GM12878 (cell line): ENCODE measurements at regions not wholly inside any gene's neighbourhood (a gene's known extent, or its start where the extent isn't known, plus 50 kb on each side); places are given as distances from the start of the nearest gene placed in this dataset.

Source experiments
- ATAC-seq: fragments of 200-7000 bp; cut with Tn5 transposase; 3 replicates; pipeline ENCODE4 v1.9.1; 2020; ENCODE audit warnings: mild to moderate bottlenecking, moderate library complexity
- BruUV-seq: library from RNA; stranded (reverse); fragments of 400-500 nt; replicated peaks from 2 replicates; lab custom pipeline; 2021; lab: Mats Ljungman, UMichigan
- CTCF ChIA-PET: fragments of 300-600 bp; sonication (Branson Sonifier 250); formaldehyde crosslinking; extraction: SDS; loops from one replicate; lab custom pipeline; 2021; ENCODE audit warnings: inconsistent platforms; lab: Yijun Ruan, JAX
- POLR2A ChIA-PET: fragments of 350-600 bp; formaldehyde crosslinking; extraction: SDS; loops from one replicate; lab custom pipeline; 2021; ENCODE audit warnings: inconsistent platforms; lab: Charles Lee
- RAD21 ChIA-PET: fragments of 300-600 bp; sonication (Branson Sonifier 250); formaldehyde crosslinking; loops from one replicate; lab custom pipeline; 2023; ENCODE audit warnings: antibody characterized with exemption; ENCODE audit not compliant: unreplicated experiment; lab: Charles Lee
- SMC1A ChIA-PET: fragments of 300-600 bp; sonication (Branson Sonifier 250); formaldehyde crosslinking; loops from one replicate; lab custom pipeline; 2023; ENCODE audit not compliant: unreplicated experiment, uncharacterized antibody; lab: Charles Lee
- DNase-seq: peaks from one replicate; pipeline ENCODE4 v3.0.0-alpha.2; 2011; ENCODE audit warnings: low read depth, low spot score
- FAIRE-seq: peaks from 3 replicates; lab custom pipeline; 2011; peaks lifted over from hg19 to GRCh38; lab: Jason Lieb, UNC
- H2AFZ ChIP-seq: 2 replicates; pipeline ENCODE4 v1.6.0; 2011; ENCODE audit warnings: low read depth, low read length, control low read depth; ENCODE audit not compliant: control insufficient read depth
- H3K27ac ChIP-seq: 2 replicates; pipeline ENCODE4 v1.5.1; 2011; ENCODE audit warnings: control low read depth; ENCODE audit not compliant: control insufficient read depth, insufficient read depth
- H3K27me3 ChIP-seq, 2 experiments: replicated peaks in 1 of 2; 2 replicates each; pipeline versions ENCODE4 v1.6.0 to v1.6.1; 2011; ENCODE audit warnings: low read length in 1 of 2; ENCODE audit not compliant: control insufficient read depth in 2 of 2, insufficient read depth in 2 of 2
- H3K36me3 ChIP-seq, 2 experiments: 2 replicates each; pipeline ENCODE4 v1.5.1; 2011; ENCODE audit warnings: low read length in 1 of 2; ENCODE audit not compliant: control insufficient read depth in 2 of 2, insufficient read depth in 2 of 2
- H3K4me1 ChIP-seq: 2 replicates; pipeline ENCODE4 v1.6.1; 2011; ENCODE audit warnings: mild to moderate bottlenecking, low read length, moderate library complexity, mixed read lengths; ENCODE audit not compliant: control insufficient read depth, insufficient read depth
- H3K4me2 ChIP-seq: 2 replicates; pipeline ENCODE4 v1.6.0; 2011; ENCODE audit warnings: control low read depth; ENCODE audit not compliant: control insufficient read depth, insufficient read depth
- H3K4me3 ChIP-seq: fragments of 200-600 bp; sonication (generic); 2 replicates; pipeline ENCODE4 v1.5.1; 2016
- H3K79me2 ChIP-seq: 2 replicates; pipeline ENCODE4 v1.6.0; 2011; ENCODE audit warnings: low read length; ENCODE audit not compliant: control insufficient read depth, insufficient read depth
- H3K9ac ChIP-seq: 2 replicates; pipeline ENCODE4 v1.8.0; 2011; ENCODE audit warnings: low read length, control low read depth, mixed read lengths; ENCODE audit not compliant: control insufficient read depth, insufficient read depth
- H3K9me3 ChIP-seq: replicated peaks from 3 replicates; pipeline ENCODE4 v1.5.1; 2011; ENCODE audit warnings: mild to moderate bottlenecking, low read length; ENCODE audit not compliant: control insufficient read depth, insufficient read depth
- H4K20me1 ChIP-seq: 2 replicates; pipeline ENCODE4 v1.6.0; 2011; ENCODE audit not compliant: control insufficient read depth, insufficient read depth
- BCL11A ChIP-seq: IDR thresholded peaks from 2 replicates; pipeline ENCODE4 v1.6.1; 2011; ENCODE audit warnings: low read depth, low read length
- CREM ChIP-seq: IDR thresholded peaks from 2 replicates; pipeline ENCODE4 v1.6.1; 2014; ENCODE audit warnings: antibody characterized with exemption, low read depth
- EP300 ChIP-seq, 2 experiments: fragments of 150-350 bp in 1 of 2; IDR thresholded peaks; 2 replicates each; pipeline ENCODE4 v1.6.1; 2011 to 2012; ENCODE audit warnings: low read depth in 2 of 2, low read length in 2 of 2, borderline replicate concordance in 1 of 2, improper control_type of control experiment in 1 of 2, inconsistent platforms in 1 of 2; ENCODE audit not compliant: control insufficient read depth in 1 of 2
- MEF2A ChIP-seq: IDR thresholded peaks from 2 replicates; pipeline ENCODE4 v1.6.1; 2011; ENCODE audit warnings: low read depth, mild to moderate bottlenecking, low read length, moderate library complexity; ENCODE audit not compliant: insufficient read depth
- NFXL1 ChIP-seq: fragments of 450-650 bp; IDR thresholded peaks from 2 replicates; pipeline ENCODE4 v1.6.1; 2017; ENCODE audit warnings: antibody characterized with exemption, mild to moderate bottlenecking, borderline replicate concordance
- POLR2A ChIP-seq: IDR thresholded peaks from 2 replicates; pipeline ENCODE4 v1.6.1; 2011; ENCODE audit warnings: low read depth, mild to moderate bottlenecking, low read length
- POLR2AphosphoS2 ChIP-seq: IDR thresholded peaks from 2 replicates; pipeline ENCODE4 v1.6.1; 2011; ENCODE audit warnings: low read depth, mild to moderate bottlenecking, low read length, improper control_type of control experiment, moderate library complexity
- SP1 ChIP-seq: IDR thresholded peaks from one replicate; pipeline ENCODE4 v1.6.1; 2011; ENCODE audit warnings: low read depth, low read length
- SREBF2 ChIP-seq: IDR thresholded peaks from 2 replicates; pipeline ENCODE4 v1.6.1; 2012; ENCODE audit warnings: mild to moderate bottlenecking, low read length
- TCF7 ChIP-seq: IDR thresholded peaks from 2 replicates; pipeline ENCODE4 v1.6.1; 2014; ENCODE audit warnings: antibody characterized with exemption, borderline replicate concordance
- WGBS: methylation state at CpG from one replicate; pipeline ENCODE4 v1.1.6; 2016; ENCODE audit warnings: low lambda C conversion rate; ENCODE audit not compliant: insufficient replicate concordance, insufficient coverage; ENCODE audit errors: missing lambda C conversion rate; 5-methylcytosine and 5-hydroxymethylcytosine counted together
- in situ Hi-C: fragments of 300-500 bp; cut with MboI; formaldehyde crosslinking; loops from 9 replicates; pipeline ENCODE4 v1.14.3; 2018; ENCODE audit warnings: mixed read lengths
- intact Hi-C: fragments of 100-400 bp; cut with micrococcal nuclease; formaldehyde crosslinking; loops from one replicate; pipeline ENCODE4 v1.14.2; 2022; ENCODE audit not compliant: unreplicated experiment
- TF ChIP-seq, protein P1 (sequence below): IDR thresholded peaks from 2 replicates; pipeline ENCODE4 v1.6.1; 2012; ENCODE audit warnings: mild to moderate bottlenecking, low read depth, low read length
- TF ChIP-seq, protein P2 (sequence below): fragments of 450-650 bp; conservative IDR thresholded peaks from 2 replicates; pipeline ENCODE4 v1.6.1; 2017; ENCODE audit warnings: mild to moderate bottlenecking, moderate library complexity

DNA sequence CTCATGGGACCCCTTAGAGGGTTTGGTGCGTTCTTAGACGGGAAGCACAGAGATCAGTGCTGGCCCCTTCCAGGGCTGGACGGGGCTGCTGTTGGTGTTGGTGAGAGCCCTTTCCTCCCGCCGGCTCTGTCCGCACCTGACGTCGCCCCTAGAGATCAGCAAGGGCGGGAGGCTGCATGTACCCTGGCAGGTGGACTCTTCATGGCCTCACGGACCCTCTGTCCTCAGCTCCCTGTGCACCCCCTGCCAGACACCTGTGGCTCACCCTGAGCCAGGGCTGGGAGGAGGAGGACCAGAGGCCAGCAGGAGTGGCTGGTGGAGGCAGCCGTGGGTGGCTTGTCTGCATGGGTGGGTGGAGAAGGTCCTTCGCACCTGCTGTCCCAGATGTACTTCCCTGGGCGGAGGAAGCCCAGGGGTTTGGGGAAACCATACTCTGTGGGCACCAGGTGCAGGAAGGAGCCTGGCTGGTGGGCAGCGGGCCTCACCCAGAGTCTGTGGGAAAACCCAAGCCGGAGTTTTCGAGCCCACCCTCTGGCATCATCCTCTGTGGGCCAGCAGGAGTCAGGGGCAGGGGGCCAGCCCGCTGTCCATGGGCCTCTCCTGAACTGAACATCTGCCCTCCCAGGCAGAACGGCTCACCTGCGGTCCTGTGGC is 348.6 kb downstream of the SEC14L1 start:
- in situ Hi-C loops: no loop called here
- no peak for TF ChIP-seq SP1
- TF ChIP-seq POLR2A: peak; percentile 54
- TF ChIP-seq POLR2AphosphoS2: peak; percentile 35; the same call in 1 of the 2 replicates
- TF ChIP-seq NFXL1: no peak
- H2AFZ ChIP-seq: no peak overlapping the region

DNA sequence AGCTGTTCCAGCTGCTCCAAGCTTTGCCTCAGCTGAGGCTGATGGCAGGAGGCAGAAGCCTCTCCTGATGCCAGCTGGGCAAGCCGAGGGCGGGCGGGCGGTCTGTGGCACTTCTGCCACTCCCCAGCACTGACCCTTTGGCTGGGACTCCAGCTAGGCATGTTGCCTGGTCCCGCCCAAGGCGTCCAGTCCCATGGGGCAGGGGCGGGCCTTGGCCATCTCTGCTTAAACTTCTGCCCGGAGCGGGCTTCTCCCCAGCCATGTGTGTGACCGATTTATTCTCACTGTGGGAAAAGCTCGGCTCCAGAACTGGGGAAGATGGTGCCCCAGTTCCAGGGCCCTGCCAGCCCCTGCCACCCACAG is 349.1 kb downstream of the SEC14L1 start:
- Histone ChIP-seq H2AFZ (no peak overlapping the region), H3K9me3 (no peaks in the 10 kb centered on the region), H3K9ac (no peak overlapping the region), H3K27me3 (no peaks in the 10 kb centered on the region), H3K79me2 (peaks cover 4% of the 10 kb centered on the region), H3K4me3 (no peak overlapping the region), H3K4me2 (no peak overlapping the region), H3K36me3 (peaks cover 27 to 76% of the 10 kb centered on the region in 2 experiments; a peak in 3 of 4 replicates), H3K27ac (no peak overlapping the region), H4K20me1 (no peaks in the 10 kb centered on the region; the same call in 1 of the 2 replicates), H3K4me1 (peaks cover 16% of the 10 kb centered on the region)
- intact Hi-C loops (no loop called here), in situ Hi-C loops (loop anchor here (5.0 kb wide), 2 partner anchors 63 to 163 kb away; no protein-coding TSS in a partner anchor)
- 90% methylated on average over 7 of the region's 11 CpGs for WGBS
- ATAC-seq (no peak), DNase-seq (no peak), FAIRE-seq (no peak)
- CTCF ChIA-PET: interaction anchor here (1.3 kb wide), 1 partner anchor 86 kb away, joined by 3 read pairs; no protein-coding TSS in a partner anchor
- RAD21 ChIA-PET: no interaction called here
- BruUV-seq: no TSS peak
- POLR2A ChIA-PET: no interaction called here
- SMC1A ChIA-PET: interaction anchor here (1.5 kb wide), 1 partner anchor 60 kb away, joined by 7 read pairs; no protein-coding TSS in a partner anchor
- TF ChIP-seq MEF2A: no peak
- TF ChIP-seq POLR2A: no peak
- TF ChIP-seq, protein P1, sequence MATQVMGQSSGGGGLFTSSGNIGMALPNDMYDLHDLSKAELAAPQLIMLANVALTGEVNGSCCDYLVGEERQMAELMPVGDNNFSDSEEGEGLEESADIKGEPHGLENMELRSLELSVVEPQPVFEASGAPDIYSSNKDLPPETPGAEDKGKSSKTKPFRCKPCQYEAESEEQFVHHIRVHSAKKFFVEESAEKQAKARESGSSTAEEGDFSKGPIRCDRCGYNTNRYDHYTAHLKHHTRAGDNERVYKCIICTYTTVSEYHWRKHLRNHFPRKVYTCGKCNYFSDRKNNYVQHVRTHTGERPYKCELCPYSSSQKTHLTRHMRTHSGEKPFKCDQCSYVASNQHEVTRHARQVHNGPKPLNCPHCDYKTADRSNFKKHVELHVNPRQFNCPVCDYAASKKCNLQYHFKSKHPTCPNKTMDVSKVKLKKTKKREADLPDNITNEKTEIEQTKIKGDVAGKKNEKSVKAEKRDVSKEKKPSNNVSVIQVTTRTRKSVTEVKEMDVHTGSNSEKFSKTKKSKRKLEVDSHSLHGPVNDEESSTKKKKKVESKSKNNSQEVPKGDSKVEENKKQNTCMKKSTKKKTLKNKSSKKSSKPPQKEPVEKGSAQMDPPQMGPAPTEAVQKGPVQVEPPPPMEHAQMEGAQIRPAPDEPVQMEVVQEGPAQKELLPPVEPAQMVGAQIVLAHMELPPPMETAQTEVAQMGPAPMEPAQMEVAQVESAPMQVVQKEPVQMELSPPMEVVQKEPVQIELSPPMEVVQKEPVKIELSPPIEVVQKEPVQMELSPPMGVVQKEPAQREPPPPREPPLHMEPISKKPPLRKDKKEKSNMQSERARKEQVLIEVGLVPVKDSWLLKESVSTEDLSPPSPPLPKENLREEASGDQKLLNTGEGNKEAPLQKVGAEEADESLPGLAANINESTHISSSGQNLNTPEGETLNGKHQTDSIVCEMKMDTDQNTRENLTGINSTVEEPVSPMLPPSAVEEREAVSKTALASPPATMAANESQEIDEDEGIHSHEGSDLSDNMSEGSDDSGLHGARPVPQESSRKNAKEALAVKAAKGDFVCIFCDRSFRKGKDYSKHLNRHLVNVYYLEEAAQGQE: no peak
- no peak for TF ChIP-seq BCL11A
- no peak for TF ChIP-seq SREBF2
- no peak for TF ChIP-seq EP300 (IDR thresholded peaks at IDR 0.05; ENCODE audit: borderline replicate concordance in 1 of 2, control insufficient read depth in 1 of 2, low read depth in 2 of 2, low read length in 2 of 2)
- TF ChIP-seq TCF7: no peak
- TF ChIP-seq CREM: no peak
- TF ChIP-seq, protein P2, sequence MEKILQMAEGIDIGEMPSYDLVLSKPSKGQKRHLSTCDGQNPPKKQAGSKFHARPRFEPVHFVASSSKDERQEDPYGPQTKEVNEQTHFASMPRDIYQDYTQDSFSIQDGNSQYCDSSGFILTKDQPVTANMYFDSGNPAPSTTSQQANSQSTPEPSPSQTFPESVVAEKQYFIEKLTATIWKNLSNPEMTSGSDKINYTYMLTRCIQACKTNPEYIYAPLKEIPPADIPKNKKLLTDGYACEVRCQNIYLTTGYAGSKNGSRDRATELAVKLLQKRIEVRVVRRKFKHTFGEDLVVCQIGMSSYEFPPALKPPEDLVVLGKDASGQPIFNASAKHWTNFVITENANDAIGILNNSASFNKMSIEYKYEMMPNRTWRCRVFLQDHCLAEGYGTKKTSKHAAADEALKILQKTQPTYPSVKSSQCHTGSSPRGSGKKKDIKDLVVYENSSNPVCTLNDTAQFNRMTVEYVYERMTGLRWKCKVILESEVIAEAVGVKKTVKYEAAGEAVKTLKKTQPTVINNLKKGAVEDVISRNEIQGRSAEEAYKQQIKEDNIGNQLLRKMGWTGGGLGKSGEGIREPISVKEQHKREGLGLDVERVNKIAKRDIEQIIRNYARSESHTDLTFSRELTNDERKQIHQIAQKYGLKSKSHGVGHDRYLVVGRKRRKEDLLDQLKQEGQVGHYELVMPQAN: no peak

More for the DNA sequence above, 348.6 kb downstream of the SEC14L1 start:
- ChIA-PET RAD21 (no interaction called here), POLR2A (no interaction called here), SMC1A (no interaction called here), CTCF (interaction anchor here (1.3 kb wide), 1 partner anchor 86 kb away, joined by 3 read pairs; no protein-coding TSS in a partner anchor)
- WGBS: 84% methylated on average over 19 of the region's 19 CpGs
- Histone ChIP-seq H3K36me3 (peaks cover 22 to 71% of the 10 kb centered on the region in 2 experiments; a peak in 3 of 4 replicates), H3K4me2 (no peak overlapping the region), H3K9me3 (no peaks in the 10 kb centered on the region), H4K20me1 (no peaks in the 10 kb centered on the region; the same call in 1 of the 2 replicates), H3K4me1 (peaks cover 12% of the 10 kb centered on the region), H3K4me3 (no peak overlapping the region), H3K9ac (no peak overlapping the region), H3K27ac (no peak overlapping the region), H3K79me2 (peaks cover 7% of the 10 kb centered on the region), H3K27me3 (no peaks in the 10 kb centered on the region)
- intact Hi-C loops: no loop called here
- no peak for FAIRE-seq
- BruUV-seq: no TSS peak
- no peak for ATAC-seq
- no peak for DNase-seq
